ENCODE measurements at regions not wholly inside any gene's neighbourhood (a gene's known extent, or its start where the extent isn't known, plus 50 kb on each side); places are given as distances from the start of the nearest gene placed in this dataset.

GRCh38 chr14:30309405-30309804 lies 249.6 kb upstream of the G2E3 start:
- TF ChIP-seq CTCF (IDR thresholded peaks at IDR 0.05) (no peak), EZH2 (IDR thresholded peaks at IDR 0.05) (no peak)

All from neural progenitor cell (in vitro differentiated cells).